GM21360 (cell line): ENCODE measurements at regions not wholly inside any gene's neighbourhood (a gene's known extent, or its start where the extent isn't known, plus 50 kb on each side); places are given as distances from the start of the nearest gene placed in this dataset.
A peak's percentile ranks its signal among the peaks of the same experiment; 100 is the strongest.
"Not testable (repeated sequence)": the region's sequence is repeated elsewhere in the genome, so short reads cannot be mapped to it uniquely, and the experiment has no call there.

Experiments used
- ATAC-seq: cut with Tn5 transposase; IDR thresholded peaks from one replicate; pipeline ENCODE4 v1.9.1; 2021; ENCODE audit warnings: mild to moderate bottlenecking, moderate library complexity; ENCODE audit not compliant: unreplicated experiment

GRCh38 chr4:12958436-12958835 lies 525.7 kb downstream of the RAB28 start:
- no peak for ATAC-seq

GRCh38 chr4:12957108-12957507 lies 527.0 kb downstream of the RAB28 start:
- no peak for ATAC-seq

GRCh38 chr4:12956026-12956425 lies 528.1 kb downstream of the RAB28 start:
- no peak for ATAC-seq

- no peak for ATAC-seq
These were observed 534.2 kb downstream of the RAB28 start for GRCh38 chr4:12949719-12950490.

GRCh38 chr4:12943069-12943468 lies 541.1 kb downstream of the RAB28 start:
- ATAC-seq = no peak

- ATAC-seq = no peak
These were observed 550.3 kb downstream of the RAB28 start for GRCh38 chr4:12933760-12934221.

- no peak for ATAC-seq
These were observed 551.8 kb downstream of the RAB28 start for GRCh38 chr4:12932203-12932788.

- ATAC-seq = no peak
These were observed 554.4 kb downstream of the RAB28 start for GRCh38 chr4:12929784-12930183.

GRCh38 chr4:12928751-12929150 lies 555.4 kb downstream of the RAB28 start:
- no peak for ATAC-seq

- ATAC-seq = peak; percentile 76
These were observed 557.7 kb downstream of the RAB28 start for GRCh38 chr4:12926189-12927066.

- no peak for ATAC-seq
These were observed 559.3 kb downstream of the RAB28 start for GRCh38 chr4:12924728-12925320.

GRCh38 chr4:12924253-12924652 lies 559.9 kb downstream of the RAB28 start:
- ATAC-seq = no peak

GRCh38 chr4:12912896-12913418 lies 571.2 kb downstream of the RAB28 start:
- ATAC-seq = no peak

- no peak for ATAC-seq
These were observed 572.3 kb downstream of the RAB28 start for GRCh38 chr4:12911750-12912358.

GRCh38 chr4:12903640-12904039 lies 580.5 kb downstream of the RAB28 start:
- ATAC-seq = not testable (repeated sequence)

GRCh38 chr4:12902735-12903134 lies 581.4 kb downstream of the RAB28 start:
- ATAC-seq = no peak

GRCh38 chr4:12897954-12898353 lies 586.2 kb downstream of the RAB28 start:
- no peak for ATAC-seq

GRCh38 chr4:12894062-12894461 lies 590.1 kb downstream of the RAB28 start:
- ATAC-seq = no peak

GRCh38 chr4:12889054-12889453 lies 595.1 kb downstream of the RAB28 start:
- no peak for ATAC-seq
